NCI-H1436 (cell line): ENCODE measurements at regions not wholly inside any gene's neighbourhood (a gene's known extent, or its start where the extent isn't known, plus 50 kb on each side); places are given as distances from the start of the nearest gene placed in this dataset.

Experiments
- DNase-seq: peaks from one replicate; lab custom pipeline; 2025; lab: John Stamatoyannopoulos, UW

DNA sequence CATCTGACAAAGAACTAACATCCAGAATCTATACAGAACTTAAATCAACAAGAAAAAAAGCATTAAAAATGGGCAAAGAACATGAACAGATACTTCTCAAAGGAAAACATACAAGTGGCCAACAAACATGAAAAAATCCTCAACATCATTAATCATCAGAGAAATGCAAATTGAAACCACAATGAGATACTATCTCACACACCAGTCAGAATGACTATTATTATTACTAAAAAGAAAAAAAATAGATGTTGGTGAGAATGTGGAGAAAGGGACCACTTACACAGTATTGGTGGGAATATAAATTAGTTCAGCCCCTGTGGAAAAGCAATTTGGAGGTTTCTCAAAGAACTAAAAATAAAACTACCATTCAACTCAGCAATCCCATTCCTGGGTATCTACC lies 89.1 kb upstream of the ADO start:
- no peak for DNase-seq

- no peak for DNase-seq
Measured at GRCh38 chr10:62718585-62718984, 85.9 kb upstream of the ADO start.

GRCh38 chr10:62719061-62719460 lies 85.5 kb upstream of the ADO start:
- DNase-seq = no peak

DNA sequence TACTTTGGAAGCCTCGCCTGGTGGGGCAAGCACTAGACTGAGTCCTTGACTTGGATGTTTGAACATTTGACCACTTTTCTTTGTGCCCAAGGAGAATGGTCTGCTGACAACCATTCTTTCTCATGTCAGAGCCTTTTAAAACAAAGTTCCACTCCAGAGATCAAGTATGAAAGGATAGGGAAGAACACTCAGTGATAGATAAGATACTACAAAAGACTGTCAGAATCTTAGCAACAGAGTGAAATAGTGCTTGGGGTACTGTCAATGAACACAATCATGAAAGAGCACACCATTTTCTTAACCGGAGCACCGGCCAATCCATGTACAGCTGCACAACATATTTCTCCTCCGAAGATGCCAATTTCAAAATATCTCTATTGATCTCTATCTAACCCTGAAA lies 82.8 kb upstream of the ADO start:
- DNase-seq = no peak

GRCh38 chr10:62723375-62723774 lies 81.1 kb upstream of the ADO start:
- no peak for DNase-seq

- no peak for DNase-seq
Measured at GRCh38 chr10:62724465-62724864, 80.1 kb upstream of the ADO start.

GRCh38 chr10:62726142-62726541 lies 78.4 kb upstream of the ADO start:
- DNase-seq = no peak

GRCh38 chr10:62726638-62727037 lies 77.9 kb upstream of the ADO start:
- no peak for DNase-seq

DNA sequence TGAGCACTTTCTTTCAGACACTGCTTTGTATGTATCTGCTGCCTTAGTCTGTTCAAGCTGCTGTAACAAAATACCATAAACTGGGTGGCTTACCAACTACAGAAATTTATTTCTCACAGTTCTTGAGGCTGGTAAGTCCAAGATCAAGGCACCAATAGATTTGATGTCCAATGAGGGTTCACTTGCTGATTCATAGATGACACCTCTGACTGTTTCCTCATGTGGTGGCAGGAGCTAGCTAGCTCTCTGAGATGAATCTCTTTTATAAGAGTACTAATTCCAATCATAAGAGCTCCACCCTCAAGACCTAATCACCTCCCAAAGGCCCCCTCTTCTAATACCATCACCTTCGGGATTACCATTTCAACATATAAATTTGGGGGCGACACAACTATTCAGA lies 76.6 kb upstream of the ADO start:
- DNase-seq = no peak

- DNase-seq = no peak
Measured at GRCh38 chr10:62728479-62728878, 76.0 kb upstream of the ADO start.

GRCh38 chr10:62732841-62733653 lies 71.5 kb upstream of the ADO start:
- DNase-seq = no peak

DNA sequence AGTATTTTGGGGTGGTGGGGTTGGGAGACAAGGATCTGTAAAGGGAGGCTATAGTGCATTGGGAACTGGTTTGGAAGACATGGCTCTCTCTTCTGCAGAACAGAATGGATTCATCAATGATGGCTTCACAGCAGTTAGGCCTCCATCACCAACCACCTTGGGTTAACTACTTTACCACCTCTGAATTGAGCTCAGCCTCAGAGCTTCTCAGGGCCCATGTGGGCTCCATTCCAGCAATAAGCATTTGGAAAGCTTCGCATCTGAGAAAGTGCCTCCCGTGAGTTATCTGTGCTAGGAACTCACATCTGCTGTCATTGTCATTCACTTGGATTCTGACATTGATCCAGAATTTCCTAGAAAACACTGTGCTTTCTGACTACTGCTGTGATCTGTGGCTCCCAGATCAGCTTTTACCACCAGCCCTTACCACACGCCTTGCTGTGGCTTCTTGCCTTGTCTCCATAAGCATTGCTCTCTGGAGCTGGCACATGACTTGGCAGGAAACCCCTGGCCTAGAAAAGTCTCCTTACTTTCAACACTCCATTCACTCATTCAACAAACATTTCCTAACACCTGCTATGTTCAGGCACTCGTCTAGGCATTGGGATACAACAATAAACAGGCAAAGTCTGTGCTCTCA lies 70.7 kb upstream of the ADO start:
- DNase-seq = no peak

- DNase-seq = no peak
Measured at GRCh38 chr10:62734781-62735463, 69.6 kb upstream of the ADO start.

DNA sequence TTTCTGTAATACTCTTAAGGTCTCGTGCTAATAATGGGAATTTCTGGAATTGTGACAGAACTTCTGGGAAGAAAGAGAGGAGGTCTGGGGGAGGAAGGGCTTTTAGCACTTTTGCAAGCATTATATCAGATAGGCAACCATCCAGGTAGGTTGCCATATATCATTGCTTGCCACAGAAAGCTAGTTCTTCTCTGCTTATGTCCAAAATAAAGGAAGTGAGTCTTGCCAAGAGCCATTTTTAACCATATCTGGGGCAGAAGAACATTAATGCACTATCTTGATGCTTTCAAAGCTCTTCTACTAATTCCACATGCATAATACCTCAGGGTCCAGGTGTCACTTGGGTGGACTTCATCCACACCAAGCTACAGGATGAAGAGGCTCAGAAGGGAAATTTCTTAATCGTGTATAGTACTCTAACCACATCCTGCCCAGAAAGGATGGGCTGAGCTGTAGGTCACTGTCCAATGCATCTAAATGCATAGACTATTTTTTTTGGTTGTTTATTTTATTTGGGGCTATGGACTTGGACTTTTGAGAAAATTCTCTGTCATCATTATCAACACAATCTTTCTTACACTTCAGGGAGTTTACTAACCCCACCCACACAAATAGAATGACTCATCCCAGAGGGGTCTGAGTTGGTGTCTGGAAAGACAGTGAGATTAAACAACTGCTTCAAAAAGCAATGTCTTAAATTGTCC lies 68.9 kb upstream of the ADO start:
- no peak for DNase-seq

GRCh38 chr10:62736168-62736546 lies 68.4 kb upstream of the ADO start:
- DNase-seq = no peak

GRCh38 chr10:62738916-62739315 lies 65.6 kb upstream of the ADO start:
- no peak for DNase-seq

- DNase-seq = no peak
Measured at GRCh38 chr10:62740885-62741745, 63.4 kb upstream of the ADO start.

DNA sequence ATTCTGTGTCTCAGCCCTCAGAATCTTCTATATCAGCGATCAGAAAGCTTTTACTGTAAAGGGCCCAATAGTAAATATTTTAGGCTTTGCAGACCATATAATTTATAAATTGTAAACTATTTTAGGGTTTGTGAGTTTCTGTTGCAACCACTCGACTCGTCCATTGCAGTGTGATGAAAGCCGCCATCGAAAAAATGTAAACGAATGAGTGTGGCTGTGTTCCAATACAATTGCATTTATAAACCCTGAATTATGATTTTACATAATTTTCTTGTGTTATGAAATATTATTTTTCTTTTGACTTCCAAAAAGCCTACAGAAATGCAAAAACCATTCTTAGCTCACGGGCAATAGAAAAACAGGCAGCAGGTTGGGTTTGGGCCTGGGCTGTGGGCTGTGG lies 62.5 kb upstream of the ADO start:
- no peak for DNase-seq

- DNase-seq = no peak
Measured at GRCh38 chr10:62742536-62743061, 61.9 kb upstream of the ADO start.

- DNase-seq = no peak
Measured at GRCh38 chr10:62744136-62744535, 60.4 kb upstream of the ADO start.

- no peak for DNase-seq
Measured at GRCh38 chr10:62745581-62745980, 58.9 kb upstream of the ADO start.
